Keratinocyte (primary cell): ENCODE measurements at regions not wholly inside any gene's neighbourhood (a gene's known extent, or its start where the extent isn't known, plus 50 kb on each side); places are given as distances from the start of the nearest gene placed in this dataset.

ENCODE experiments used
- DNase-seq: peaks from one replicate; pipeline ENCODE4 v3.0.0-alpha.2; 2011; ENCODE audit warnings: low read depth, missing footprints, low spot score
- FAIRE-seq: peaks from 2 replicates; lab custom pipeline; 2011; peaks lifted over from hg19 to GRCh38; lab: Jason Lieb, UNC
- H2AFZ ChIP-seq: 2 replicates; pipeline ENCODE4 v1.6.0; 2012; ENCODE audit warnings: low read length, control low read depth, inconsistent platforms; ENCODE audit not compliant: control insufficient read depth
- H3K27ac ChIP-seq: 2 replicates; pipeline ENCODE4 v1.5.1; 2011; ENCODE audit warnings: low read length; ENCODE audit not compliant: control insufficient read depth, insufficient read depth
- H3K27me3 ChIP-seq: 3 replicates; pipeline ENCODE4 v1.6.0; 2011; ENCODE audit warnings: low read length; ENCODE audit not compliant: control insufficient read depth, insufficient read depth; ENCODE audit errors: extremely low read depth
- H3K36me3 ChIP-seq, 2 experiments: 2 replicates in 1 of 2; 3 replicates in 1 of 2; pipeline ENCODE4 v1.5.1; 2011; ENCODE audit warnings: low read length in 2 of 2, mild to moderate bottlenecking in 1 of 2; ENCODE audit not compliant: control insufficient read depth in 2 of 2, insufficient read depth in 2 of 2; ENCODE audit errors: extremely low read depth in 1 of 2
- H3K4me1 ChIP-seq: 3 replicates; pipeline ENCODE4 v1.5.1; 2011; ENCODE audit warnings: low read length; ENCODE audit not compliant: control insufficient read depth, insufficient read depth; ENCODE audit errors: extremely low read depth
- H3K4me2 ChIP-seq: 3 replicates; pipeline ENCODE4 v1.6.0; 2011; ENCODE audit warnings: low read depth, low read length; ENCODE audit not compliant: control insufficient read depth, insufficient read depth; ENCODE audit errors: extremely low read depth
- H3K4me3 ChIP-seq, 3 experiments: fragments of 200-600 bp in 1 of 3; sonication (generic) in 1 of 3; 2 replicates in 2 of 3; 3 replicates in 1 of 3; pipeline ENCODE4 v1.5.1; 2011 to 2016; ENCODE audit warnings: low read length in 3 of 3, mild to moderate bottlenecking in 3 of 3, control low read depth in 2 of 3, inconsistent platforms in 1 of 3, low read depth in 1 of 3, mixed read lengths in 1 of 3, mixed run types in 1 of 3, moderate library complexity in 1 of 3; ENCODE audit not compliant: control insufficient read depth in 2 of 3, insufficient read depth in 2 of 3; ENCODE audit errors: extremely low read depth in 1 of 3
- H3K79me2 ChIP-seq: 2 replicates; pipeline ENCODE4 v1.6.0; 2012; ENCODE audit warnings: low read length; ENCODE audit not compliant: control insufficient read depth, insufficient read depth
- H3K9ac ChIP-seq: 3 replicates; pipeline ENCODE4 v1.6.0; 2011; ENCODE audit warnings: low read length; ENCODE audit not compliant: control insufficient read depth, insufficient read depth; ENCODE audit errors: extremely low read depth
- H3K9me1 ChIP-seq: 3 replicates; pipeline ENCODE4 v1.6.0; 2011; ENCODE audit warnings: low read length; ENCODE audit not compliant: control insufficient read depth, insufficient read depth; ENCODE audit errors: extremely low read depth
- H3K9me3 ChIP-seq: 2 replicates; pipeline ENCODE4 v1.5.1; 2012; ENCODE audit warnings: low read depth, low read length; ENCODE audit not compliant: control insufficient read depth
- H4K20me1 ChIP-seq: 3 replicates; pipeline ENCODE4 v1.6.0; 2011; ENCODE audit warnings: low read length; ENCODE audit not compliant: control insufficient read depth, insufficient read depth; ENCODE audit errors: extremely low read depth
- CTCF ChIP-seq, 3 experiments: IDR thresholded peaks in 1 of 3; conservative IDR thresholded peaks in 1 of 3; optimal IDR thresholded peaks in 1 of 3; 2 replicates in 2 of 3; 3 replicates in 1 of 3; pipeline versions ENCODE3 to v1.5.1; 2011; ENCODE audit warnings: low read length in 3 of 3, mild to moderate bottlenecking in 3 of 3, moderate library complexity in 2 of 3, control low read depth in 1 of 3, inconsistent platforms in 1 of 3; ENCODE audit not compliant: insufficient read depth in 2 of 3; ENCODE audit errors: extremely low read depth in 1 of 3
- EZH2 ChIP-seq: IDR thresholded peaks from one replicate; pipeline ENCODE4 v1.6.1; 2012; ENCODE audit warnings: inconsistent platforms, mild to moderate bottlenecking, low read length, moderate library complexity
- dilution Hi-C: fragments of 300-500 bp; cut with MboI; formaldehyde crosslinking; loops from one replicate; pipeline ENCODE4 v1.7.0; 2020; ENCODE audit warnings: low sequenced_read_pairs; ENCODE audit not compliant: extremely low pct_ligation_motif_present

- Histone ChIP-seq H3K4me2 (no peak overlapping the region), H3K27me3 (no peaks in the 10 kb centered on the region), H3K79me2 (no peaks in the 10 kb centered on the region), H3K27ac (no peak overlapping the region), H2AFZ (no peak overlapping the region), H3K9me3 (no peaks in the 10 kb centered on the region), H4K20me1 (no peaks in the 10 kb centered on the region), H3K4me1 (peaks cover 38% of the 10 kb centered on the region), H3K9ac (no peak overlapping the region), H3K4me3 (no peak overlapping the region), H3K36me3 (peaks cover 3 to 19% of the 10 kb centered on the region in 2 experiments), H3K9me1 (no peaks in the 10 kb centered on the region)
- DNase-seq (no peak), FAIRE-seq (no peak)
- TF ChIP-seq CTCF (optimal IDR thresholded peaks at IDR 0.05 in 1 of 3, IDR thresholded peaks at IDR 0.05 in 1 of 3, conservative IDR thresholded peaks at IDR 0.05 in 1 of 3; ENCODE audit: extremely low read depth in 1 of 3, insufficient read depth in 2 of 3, low read length in 3 of 3) (no peak), EZH2 (no peak)
- dilution Hi-C loops: no loop called here
Measured at GRCh38 chr20:19960745-19961144, 56.4 kb upstream of the NAA20 start.

GRCh38 chr20:19961293-19961692, 55.9 kb upstream of the NAA20 start:
- DNase-seq (no peak), FAIRE-seq (no peak)
- Histone ChIP-seq H3K27ac (no peak overlapping the region), H3K4me1 (peaks cover 38% of the 10 kb centered on the region), H3K9me1 (no peaks in the 10 kb centered on the region), H3K4me3 (no peak overlapping the region), H3K27me3 (no peaks in the 10 kb centered on the region), H3K79me2 (no peaks in the 10 kb centered on the region), H4K20me1 (no peaks in the 10 kb centered on the region), H3K4me2 (no peak overlapping the region), H3K9me3 (no peaks in the 10 kb centered on the region), H3K9ac (no peak overlapping the region), H2AFZ (no peak overlapping the region), H3K36me3 (peaks cover 3 to 19% of the 10 kb centered on the region in 2 experiments)
- TF ChIP-seq CTCF (optimal IDR thresholded peaks at IDR 0.05 in 1 of 3, IDR thresholded peaks at IDR 0.05 in 1 of 3, conservative IDR thresholded peaks at IDR 0.05 in 1 of 3; ENCODE audit: extremely low read depth in 1 of 3, insufficient read depth in 2 of 3, low read length in 3 of 3) (no peak), EZH2 (no peak)
- dilution Hi-C loops: no loop called here
